Fibroblast of skin of left biceps (primary cell): ENCODE measurements at regions not wholly inside any gene's neighbourhood (a gene's known extent, or its start where the extent isn't known, plus 50 kb on each side); places are given as distances from the start of the nearest gene placed in this dataset.

Experiments used
- DNase-seq, 2 experiments: peaks; one replicate each; pipeline ENCODE4 v3.0.0-alpha.2; 2013; ENCODE audit warnings: low read depth in 2 of 2

- no peak for DNase-seq
Measured at GRCh38 chr6:45830441-45831139, 185.1 kb downstream of the CLIC5 start.

GRCh38 chr6:45829873-45830272 lies 185.8 kb downstream of the CLIC5 start:
- DNase-seq, result no peak

GRCh38 chr6:45827952-45828530 lies 187.6 kb downstream of the CLIC5 start:
- no peak for DNase-seq

GRCh38 chr6:45822873-45823272 lies 192.8 kb downstream of the CLIC5 start:
- no peak for DNase-seq

- DNase-seq, result no peak
Measured at GRCh38 chr6:45822246-45822812, 193.3 kb downstream of the CLIC5 start.

- no peak for DNase-seq
Measured at GRCh38 chr6:45818655-45819054, 197.0 kb downstream of the CLIC5 start.

- peak; percentile 63 to 66 for DNase-seq
Measured at GRCh38 chr6:45816674-45817297, 198.9 kb downstream of the CLIC5 start.

- DNase-seq, result peak; percentile 63 to 70
Measured at GRCh38 chr6:45815466-45816125, 200.1 kb downstream of the CLIC5 start.

GRCh38 chr6:45814772-45815171 lies 200.9 kb downstream of the CLIC5 start:
- DNase-seq, result no peak

- no peak for DNase-seq
Measured at GRCh38 chr6:45813943-45814342, 201.7 kb downstream of the CLIC5 start.

- peak; percentile 87 to 91 for DNase-seq
Measured at GRCh38 chr6:45812922-45813321, 202.7 kb downstream of the CLIC5 start.

GRCh38 chr6:45808917-45809316 lies 206.7 kb downstream of the CLIC5 start:
- DNase-seq, result no peak

GRCh38 chr6:45808042-45808645 lies 207.5 kb downstream of the CLIC5 start:
- no peak for DNase-seq

- no peak for DNase-seq
Measured at GRCh38 chr6:45807311-45808041, 208.2 kb downstream of the CLIC5 start.

GRCh38 chr6:45806172-45806571 lies 209.5 kb downstream of the CLIC5 start:
- no peak for DNase-seq

- DNase-seq, result no peak
Measured at GRCh38 chr6:45803071-45803470, 212.6 kb downstream of the CLIC5 start.

GRCh38 chr6:45801471-45802289 lies 214.0 kb downstream of the CLIC5 start:
- peak; percentile 62 to 74 for DNase-seq

- DNase-seq, result no peak
Measured at GRCh38 chr6:45800911-45801310, 214.7 kb downstream of the CLIC5 start.

- no peak for DNase-seq
Measured at GRCh38 chr6:45795678-45796077, 220.0 kb downstream of the CLIC5 start.

GRCh38 chr6:45794465-45794864 lies 221.2 kb downstream of the CLIC5 start:
- DNase-seq, result no peak
